HepG2 (cell line): ENCODE measurements at regions not wholly inside any gene's neighbourhood (a gene's known extent, or its start where the extent isn't known, plus 50 kb on each side); places are given as distances from the start of the nearest gene placed in this dataset.

Experiments used
- ATAC-seq: fragments of 200-7000 bp; cut with Tn5 transposase; 3 replicates; pipeline ENCODE4 v1.9.1; 2020; ENCODE audit warnings: mild to moderate bottlenecking, moderate library complexity
- BruUV-seq: library from RNA; stranded (reverse); fragments of 400-500 nt; replicated peaks from 2 replicates; lab custom pipeline; 2021; lab: Mats Ljungman, UMichigan
- CTCF ChIA-PET: fragments of 300-600 bp; formaldehyde crosslinking; extraction: SDS; loops from one replicate; lab custom pipeline; 2021; ENCODE audit warnings: low total read pairs, inconsistent platforms, low intra/inter-chr PET ratio; lab: Yijun Ruan, JAX
- POLR2A ChIA-PET: fragments of 350-600 bp; sonication (Branson Sonifier 250); formaldehyde crosslinking; loops from one replicate; lab custom pipeline; 2020; ENCODE audit warnings: antibody characterized with exemption, inconsistent platforms; lab: Yijun Ruan, JAX
- DNase-seq: peaks from one replicate; pipeline ENCODE4 v3.0.0-alpha.2; 2015; ENCODE audit warnings: low spot score
- FAIRE-seq: peaks from 3 replicates; lab custom pipeline; 2011; peaks lifted over from hg19 to GRCh38; lab: Jason Lieb, UNC
- H2AFZ ChIP-seq: one replicate; pipeline ENCODE4 v1.6.1; 2011; ENCODE audit warnings: low read length, inconsistent platforms
- H3K27ac ChIP-seq: fragments of 300-600 bp; 3 replicates; pipeline ENCODE4 v1.8.0; 2011; ENCODE audit warnings: mixed run types, mild to moderate bottlenecking, mixed read lengths, low read length, inconsistent platforms; ENCODE audit not compliant: insufficient read depth; ENCODE audit errors: extremely low read length
- H3K27me3 ChIP-seq, 2 experiments: fragments of 200-600 bp in 1 of 2; 2 replicates in 1 of 2; 3 replicates in 1 of 2; pipeline versions ENCODE4 v1.6.0 to v1.8.0; 2011; ENCODE audit warnings: low read length in 2 of 2, mild to moderate bottlenecking in 2 of 2, moderate library complexity in 2 of 2, inconsistent platforms in 1 of 2; ENCODE audit not compliant: insufficient read depth in 2 of 2, control insufficient read depth in 1 of 2
- H3K36me3 ChIP-seq, 2 experiments: fragments of 200-600 bp in 1 of 2; replicated peaks in 1 of 2; 2 replicates in 1 of 2; 3 replicates in 1 of 2; pipeline versions ENCODE4 v1.5.1 to v1.8.0; 2011; ENCODE audit warnings: low read length in 2 of 2, inconsistent platforms in 1 of 2; ENCODE audit not compliant: insufficient read depth in 2 of 2, control insufficient read depth in 1 of 2
- H3K4me1 ChIP-seq: 2 replicates; pipeline ENCODE4 v1.5.1; 2012; ENCODE audit warnings: low read length, inconsistent platforms; ENCODE audit not compliant: insufficient read depth
- H3K4me2 ChIP-seq: 2 replicates; pipeline ENCODE4 v1.6.0; 2011; ENCODE audit warnings: low read depth, low read length, inconsistent platforms
- H3K4me3 ChIP-seq, 3 experiments: fragments of 200-600 bp in 1 of 3; sonication (generic), shearing (Covaris generic) in 1 of 3; replicated peaks in 1 of 3; 2 replicates each; pipeline ENCODE4 v1.5.1; 2011 to 2016; ENCODE audit warnings: low read length in 3 of 3, inconsistent platforms in 2 of 3, low read depth in 2 of 3, mild to moderate bottlenecking in 2 of 3, control low read depth in 1 of 3, mixed read lengths in 1 of 3; ENCODE audit not compliant: insufficient read depth in 1 of 3
- H3K79me2 ChIP-seq: one replicate; pipeline ENCODE4 v1.6.1; 2011; ENCODE audit warnings: low read length, inconsistent platforms; ENCODE audit not compliant: insufficient read depth
- H3K9ac ChIP-seq: 2 replicates; pipeline ENCODE4 v1.6.0; 2011; ENCODE audit warnings: mild to moderate bottlenecking, low read depth, low read length, inconsistent platforms; ENCODE audit not compliant: insufficient read depth
- H3K9me3 ChIP-seq: 2 replicates; pipeline ENCODE4 v1.5.1; 2012; ENCODE audit warnings: mild to moderate bottlenecking, low read length
- H4K20me1 ChIP-seq: 2 replicates; pipeline ENCODE4 v1.6.0; 2011; ENCODE audit warnings: inconsistent platforms, mild to moderate bottlenecking, low read length, moderate library complexity; ENCODE audit not compliant: insufficient read depth
- AKAP8 ChIP-seq: sonication (generic); formaldehyde crosslinking; IDR thresholded peaks from 2 replicates; pipeline ENCODE4 v1.5.1; 2020; ENCODE audit warnings: mild to moderate bottlenecking, missing genetic modification reagents
- FOXM1 ChIP-seq: sonication (generic); formaldehyde crosslinking; IDR thresholded peaks from 2 replicates; pipeline ENCODE4 v1.5.0; 2020; ENCODE audit warnings: missing genetic modification reagents
- GZF1 ChIP-seq: sonication (generic); formaldehyde crosslinking; IDR thresholded peaks from 2 replicates; pipeline ENCODE4 v1.5.1; 2020; ENCODE audit warnings: mild to moderate bottlenecking, missing genetic modification reagents
- LBX2 ChIP-seq: sonication (generic); formaldehyde crosslinking; IDR thresholded peaks from 2 replicates; pipeline ENCODE4 v1.5.0; 2020; ENCODE audit warnings: missing genetic modification reagents, mild to moderate bottlenecking, borderline replicate concordance
- NFYC ChIP-seq: IDR thresholded peaks from 2 replicates; pipeline ENCODE4 v1.6.1; 2016; ENCODE audit warnings: missing genetic modification reagents, missing compliant biosample characterization
- PLRG1 ChIP-seq: fragments of 450-650 bp; conservative IDR thresholded peaks from 2 replicates; pipeline ENCODE4 v1.6.1; 2016
- SOX13 ChIP-seq, 3 experiments: fragments of 450-650 bp in 1 of 3; sonication (generic) in 1 of 3; formaldehyde crosslinking in 1 of 3; IDR thresholded peaks in 2 of 3; conservative IDR thresholded peaks in 1 of 3; 2 replicates each; pipeline versions ENCODE4 v1.5.0 to v1.6.1; 2016 to 2020; ENCODE audit warnings: antibody characterized with exemption in 1 of 3, mild to moderate bottlenecking in 1 of 3, missing compliant biosample characterization in 1 of 3, missing genetic modification reagents in 1 of 3, moderate library complexity in 1 of 3
- ZNF292 ChIP-seq: sonication (generic); formaldehyde crosslinking; IDR thresholded peaks from 2 replicates; pipeline ENCODE4 v1.8.1; 2022; ENCODE audit warnings: mild to moderate bottlenecking, low read depth, missing genetic modification reagents, borderline replicate concordance
- ZNF546 ChIP-seq: sonication (generic); formaldehyde crosslinking; conservative IDR thresholded peaks from 2 replicates; pipeline ENCODE4 v1.8.1; 2023; ENCODE audit warnings: mild to moderate bottlenecking, missing genetic modification reagents
- ZNF562 ChIP-seq: sonication (generic); formaldehyde crosslinking; IDR thresholded peaks from 2 replicates; pipeline ENCODE4 v1.8.0; 2022; ENCODE audit warnings: missing genetic modification reagents, borderline replicate concordance
- in situ Hi-C: cut with HindIII; loops from 2 replicates; pipeline ENCODE4 v1.10.0; 2017; ENCODE audit warnings: low pct_unique_long_range_greater_than_20kb; ENCODE audit not compliant: extremely low pct_ligation_motif_present
- intact Hi-C: fragments of 100-400 bp; cut with micrococcal nuclease; formaldehyde crosslinking; loops from one replicate; pipeline ENCODE4 v1.10.0; 2022; ENCODE audit not compliant: unreplicated experiment

- H2AFZ ChIP-seq: no peak overlapping the region
- H3K9me3 ChIP-seq: peaks cover 7% of the 10 kb centered on the region; the same call in 1 of the 2 replicates
- no peaks in the 10 kb centered on the region for H3K4me1 ChIP-seq
- BruUV-seq: no TSS peak
- H3K79me2 ChIP-seq: no peaks in the 10 kb centered on the region
- ChIA-PET CTCF (no interaction called here), POLR2A (no interaction called here)
- in situ Hi-C loops (no loop called here), intact Hi-C loops (no loop called here)
- no peaks in the 10 kb centered on the region for H3K36me3 ChIP-seq
- H4K20me1 ChIP-seq: no peaks in the 10 kb centered on the region
- DNase-seq: no peak
- no peak for ATAC-seq
- TF ChIP-seq AKAP8 (CRISPR knock-in tag) (no peak), FOXM1 (CRISPR knock-in tag) (no peak), PLRG1 (no peak), NFYC (CRISPR knock-in tag) (no peak), ZNF546 (CRISPR knock-in tag) (no peak), GZF1 (CRISPR knock-in tag) (no peak)
- FAIRE-seq: no peak
- no peak overlapping the region for H3K9ac ChIP-seq
- no peak overlapping the region for H3K4me3 ChIP-seq
- H3K4me2 ChIP-seq: no peak overlapping the region
- H3K27ac ChIP-seq: no peak overlapping the region
- H3K27me3 ChIP-seq: no peaks in the 10 kb centered on the region
These were observed 252.3 kb upstream of the GLI3 start for GRCh38 chr7:42489299-42489698.

DNA sequence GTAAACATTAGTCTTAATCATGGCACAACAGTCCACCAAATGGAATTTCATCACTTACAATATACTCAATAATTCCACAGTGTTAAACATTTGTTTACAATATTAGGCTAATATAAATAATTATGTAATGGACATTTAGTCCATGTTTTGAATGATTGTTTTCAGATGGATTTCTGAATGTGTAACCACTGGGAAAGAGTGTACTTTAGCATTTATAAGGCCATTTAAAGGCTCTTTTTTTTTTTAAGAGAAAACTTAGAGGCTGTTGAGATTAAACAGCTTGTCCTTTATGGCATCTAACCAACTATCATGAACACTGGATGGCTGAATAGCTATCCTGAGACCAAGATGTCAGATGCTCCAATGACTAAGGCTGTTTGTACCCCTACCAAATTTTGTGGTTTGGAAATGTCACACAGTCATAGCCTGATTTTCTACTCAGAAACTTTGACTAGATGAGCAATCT lies 248.3 kb upstream of the GLI3 start:
- Histone ChIP-seq H3K4me2 (no peak overlapping the region), H3K9me3 (peaks cover 7% of the 10 kb centered on the region; the same call in 1 of the 2 replicates), H3K4me3 (no peak overlapping the region), H2AFZ (no peak overlapping the region), H3K27me3 (no peaks in the 10 kb centered on the region), H3K9ac (no peak overlapping the region), H3K27ac (no peak overlapping the region), H3K4me1 (no peaks in the 10 kb centered on the region), H3K36me3 (no peaks in the 10 kb centered on the region), H3K79me2 (no peaks in the 10 kb centered on the region), H4K20me1 (no peaks in the 10 kb centered on the region)
- no TSS peak for BruUV-seq
- TF ChIP-seq LBX2 (CRISPR knock-in tag) (no peak), ZNF292 (no peak), SOX13 (IDR thresholded peaks at IDR 0.05) (no peak), SOX13 (CRISPR knock-in tag; conservative IDR thresholded peaks at IDR 0.05 in 1 of 2, IDR thresholded peaks at IDR 0.05 in 1 of 2) (no peak), ZNF562 (CRISPR knock-in tag) (no peak)
- ATAC-seq: no peak
- CTCF ChIA-PET: no interaction called here
- intact Hi-C loops: no loop called here
- POLR2A ChIA-PET: no interaction called here
- no peak for FAIRE-seq
- no peak for DNase-seq
- in situ Hi-C loops: no loop called here
